Activated T-cell treated with anti-CD3 and anti-CD28 coated beads for 48 hours (primary cell): ENCODE measurements at regions not wholly inside any gene's neighbourhood (a gene's known extent, or its start where the extent isn't known, plus 50 kb on each side); places are given as distances from the start of the nearest gene placed in this dataset.
"Not testable (repeated sequence)": the region's sequence is repeated elsewhere in the genome, so short reads cannot be mapped to it uniquely, and the experiment has no call there.

Experiments
- DNase-seq: peaks from one replicate; pipeline ENCODE4 v3.0.0-alpha.2; 2020; ENCODE audit warnings: low read depth

GRCh38 chr10:36872702-36873393 is 252.6 kb upstream of the ANKRD30A start:
- no peak for DNase-seq

GRCh38 chr10:36840788-36841187 is 284.6 kb upstream of the ANKRD30A start:
- no peak for DNase-seq

- DNase-seq: no peak
These were observed 288.0 kb upstream of the ANKRD30A start for GRCh38 chr10:36837416-36837815.

- no peak for DNase-seq
These were observed 305.6 kb upstream of the ANKRD30A start for GRCh38 chr10:36819781-36820180.

GRCh38 chr10:36817898-36818297 is 307.5 kb upstream of the ANKRD30A start:
- no peak for DNase-seq

GRCh38 chr10:36808625-36809362 is 316.6 kb upstream of the ANKRD30A start:
- no peak for DNase-seq

GRCh38 chr10:36803229-36803628 is 322.2 kb upstream of the ANKRD30A start:
- no peak for DNase-seq

- DNase-seq: no peak
These were observed 322.8 kb upstream of the ANKRD30A start for GRCh38 chr10:36802490-36803153.

- no peak for DNase-seq
These were observed 323.7 kb upstream of the ANKRD30A start for GRCh38 chr10:36801660-36802059.

GRCh38 chr10:36794981-36795380 is 330.4 kb upstream of the ANKRD30A start:
- DNase-seq: no peak

- no peak for DNase-seq
These were observed 335.4 kb upstream of the ANKRD30A start for GRCh38 chr10:36789974-36790373.

- no peak for DNase-seq
These were observed 337.2 kb upstream of the ANKRD30A start for GRCh38 chr10:36788152-36788551.

- DNase-seq: no peak
These were observed 342.0 kb upstream of the ANKRD30A start for GRCh38 chr10:36783400-36783799.

GRCh38 chr10:36781570-36781969 is 343.8 kb upstream of the ANKRD30A start:
- no peak for DNase-seq

GRCh38 chr10:36780158-36780557 is 345.2 kb upstream of the ANKRD30A start:
- DNase-seq: no peak

- DNase-seq: no peak
These were observed 346.1 kb upstream of the ANKRD30A start for GRCh38 chr10:36779238-36779846.

- no peak for DNase-seq
These were observed 346.7 kb upstream of the ANKRD30A start for GRCh38 chr10:36778651-36779050.

GRCh38 chr10:36773652-36774051 is 351.7 kb upstream of the ANKRD30A start:
- no peak for DNase-seq

GRCh38 chr10:36771725-36772124 is 353.7 kb upstream of the ANKRD30A start:
- no peak for DNase-seq

- DNase-seq: not testable (repeated sequence)
These were observed 355.7 kb upstream of the ANKRD30A start for GRCh38 chr10:36769741-36770140.

- no peak for DNase-seq
These were observed 358.5 kb upstream of the ANKRD30A start for GRCh38 chr10:36766940-36767339.

- DNase-seq: no peak
These were observed 359.0 kb upstream of the ANKRD30A start for GRCh38 chr10:36766415-36766810.
